ENCODE measurements at regions not wholly inside any gene's neighbourhood (a gene's known extent, or its start where the extent isn't known, plus 50 kb on each side); places are given as distances from the start of the nearest gene placed in this dataset.

DNA sequence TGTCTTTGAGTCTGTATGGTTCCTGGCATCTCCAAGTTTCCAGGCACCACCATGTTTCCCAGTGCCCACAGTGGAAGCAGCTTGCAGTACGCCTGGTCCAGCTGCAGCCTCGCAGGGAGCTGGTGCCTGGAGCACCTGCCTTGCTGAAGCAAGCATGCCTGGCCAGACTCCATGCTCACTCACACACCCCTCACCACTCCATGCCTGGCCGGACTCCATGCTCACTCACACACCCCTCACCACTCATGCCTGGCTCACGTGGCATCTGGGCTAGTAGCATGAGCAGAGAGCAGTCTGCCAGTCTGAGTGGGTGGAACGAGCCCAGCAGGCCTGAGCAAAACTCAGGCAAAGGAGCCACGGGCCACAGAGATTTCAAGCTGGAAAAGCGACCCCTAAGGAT, 214.3 kb downstream of the TFAP2C start:
- TF ChIP-seq, protein P1, sequence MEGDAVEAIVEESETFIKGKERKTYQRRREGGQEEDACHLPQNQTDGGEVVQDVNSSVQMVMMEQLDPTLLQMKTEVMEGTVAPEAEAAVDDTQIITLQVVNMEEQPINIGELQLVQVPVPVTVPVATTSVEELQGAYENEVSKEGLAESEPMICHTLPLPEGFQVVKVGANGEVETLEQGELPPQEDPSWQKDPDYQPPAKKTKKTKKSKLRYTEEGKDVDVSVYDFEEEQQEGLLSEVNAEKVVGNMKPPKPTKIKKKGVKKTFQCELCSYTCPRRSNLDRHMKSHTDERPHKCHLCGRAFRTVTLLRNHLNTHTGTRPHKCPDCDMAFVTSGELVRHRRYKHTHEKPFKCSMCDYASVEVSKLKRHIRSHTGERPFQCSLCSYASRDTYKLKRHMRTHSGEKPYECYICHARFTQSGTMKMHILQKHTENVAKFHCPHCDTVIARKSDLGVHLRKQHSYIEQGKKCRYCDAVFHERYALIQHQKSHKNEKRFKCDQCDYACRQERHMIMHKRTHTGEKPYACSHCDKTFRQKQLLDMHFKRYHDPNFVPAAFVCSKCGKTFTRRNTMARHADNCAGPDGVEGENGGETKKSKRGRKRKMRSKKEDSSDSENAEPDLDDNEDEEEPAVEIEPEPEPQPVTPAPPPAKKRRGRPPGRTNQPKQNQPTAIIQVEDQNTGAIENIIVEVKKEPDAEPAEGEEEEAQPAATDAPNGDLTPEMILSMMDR (IDR thresholded peaks at IDR 0.05): no peak
- no peak for TF ChIP-seq ZFX (IDR thresholded peaks at IDR 0.05; ENCODE audit: borderline replicate concordance)

Data from 22Rv1 (cell line).